SK-N-SH treated with all-trans-retinoic acid at 6 μM for 48 hours (cell line): ENCODE measurements at regions not wholly inside any gene's neighbourhood (a gene's known extent, or its start where the extent isn't known, plus 50 kb on each side); places are given as distances from the start of the nearest gene placed in this dataset.

Experiments
- ARNTL ChIP-seq: fragments of 450-650 bp; formaldehyde crosslinking; IDR thresholded peaks from 2 replicates; pipeline ENCODE4 v1.5.0; 2020; ENCODE audit warnings: low read depth, mild to moderate bottlenecking, moderate library complexity, borderline replicate concordance
- BACH2 ChIP-seq: fragments of 250-450 bp; sonication (Bioruptor Pico); IDR thresholded peaks from 2 replicates; pipeline ENCODE4 v1.9.0; 2021; ENCODE audit warnings: mild to moderate bottlenecking, borderline replicate concordance
- GLIS3 ChIP-seq: fragments of 250-450 bp; sonication (Bioruptor Pico); IDR thresholded peaks from 2 replicates; pipeline ENCODE4 v1.5.0; 2020; ENCODE audit warnings: mild to moderate bottlenecking, moderate library complexity
- PPARA ChIP-seq: fragments of 250-450 bp; sonication (Bioruptor Pico); IDR thresholded peaks from 2 replicates; pipeline ENCODE4 v1.5.0; 2020; ENCODE audit warnings: mild to moderate bottlenecking, borderline replicate concordance
- TOX ChIP-seq: fragments of 250-450 bp; sonication (Bioruptor Pico); IDR thresholded peaks from 2 replicates; pipeline ENCODE4 v1.8.0; 2021; ENCODE audit warnings: mild to moderate bottlenecking, moderate library complexity, borderline replicate concordance
- ZFP3 ChIP-seq: fragments of 250-450 bp; sonication (Bioruptor Pico); IDR thresholded peaks from 2 replicates; pipeline ENCODE4 v1.5.0; 2020; ENCODE audit warnings: mild to moderate bottlenecking, moderate library complexity
- ZFP30 ChIP-seq: fragments of 450-650 bp; formaldehyde crosslinking; IDR thresholded peaks from 2 replicates; pipeline ENCODE4 v1.5.0; 2022; ENCODE audit warnings: mild to moderate bottlenecking, moderate library complexity
- ZNF565 ChIP-seq: fragments of 450-650 bp; formaldehyde crosslinking; conservative IDR thresholded peaks from 2 replicates; pipeline ENCODE4 v1.5.0; 2020; ENCODE audit warnings: low read depth, mild to moderate bottlenecking, moderate library complexity
- TF ChIP-seq, protein P1 (sequence below): fragments of 250-450 bp; sonication (Bioruptor Pico); IDR thresholded peaks from 2 replicates; pipeline ENCODE4 v1.5.0; 2020; ENCODE audit warnings: mild to moderate bottlenecking, moderate library complexity
- TF ChIP-seq, protein P2 (sequence below): fragments of 250-450 bp; sonication (Bioruptor Pico); IDR thresholded peaks from 2 replicates; pipeline ENCODE4 v1.5.1; 2021; ENCODE audit warnings: mild to moderate bottlenecking, moderate library complexity

DNA sequence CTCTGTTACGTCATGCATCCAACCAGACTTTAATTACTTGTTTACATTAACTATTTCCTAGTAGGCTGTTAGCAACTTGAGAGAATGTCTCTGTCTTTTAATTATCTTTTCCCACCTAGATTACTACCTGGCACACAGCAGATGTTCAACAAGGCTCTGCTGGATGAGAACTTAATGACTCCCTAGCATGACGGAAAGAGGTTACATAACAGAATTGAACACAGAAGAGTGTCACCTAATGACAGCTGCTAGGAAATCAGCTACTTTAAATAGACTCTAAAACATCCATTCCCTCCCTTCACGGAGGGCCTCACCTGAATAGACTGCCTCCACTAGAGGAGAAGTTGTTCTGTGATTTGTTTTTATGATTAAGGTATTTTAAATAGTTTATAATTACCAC is 110.8 kb downstream of the TEX29 start:
- TF ChIP-seq PPARA (CRISPR knock-in tag): no peak
- TF ChIP-seq, protein P1, sequence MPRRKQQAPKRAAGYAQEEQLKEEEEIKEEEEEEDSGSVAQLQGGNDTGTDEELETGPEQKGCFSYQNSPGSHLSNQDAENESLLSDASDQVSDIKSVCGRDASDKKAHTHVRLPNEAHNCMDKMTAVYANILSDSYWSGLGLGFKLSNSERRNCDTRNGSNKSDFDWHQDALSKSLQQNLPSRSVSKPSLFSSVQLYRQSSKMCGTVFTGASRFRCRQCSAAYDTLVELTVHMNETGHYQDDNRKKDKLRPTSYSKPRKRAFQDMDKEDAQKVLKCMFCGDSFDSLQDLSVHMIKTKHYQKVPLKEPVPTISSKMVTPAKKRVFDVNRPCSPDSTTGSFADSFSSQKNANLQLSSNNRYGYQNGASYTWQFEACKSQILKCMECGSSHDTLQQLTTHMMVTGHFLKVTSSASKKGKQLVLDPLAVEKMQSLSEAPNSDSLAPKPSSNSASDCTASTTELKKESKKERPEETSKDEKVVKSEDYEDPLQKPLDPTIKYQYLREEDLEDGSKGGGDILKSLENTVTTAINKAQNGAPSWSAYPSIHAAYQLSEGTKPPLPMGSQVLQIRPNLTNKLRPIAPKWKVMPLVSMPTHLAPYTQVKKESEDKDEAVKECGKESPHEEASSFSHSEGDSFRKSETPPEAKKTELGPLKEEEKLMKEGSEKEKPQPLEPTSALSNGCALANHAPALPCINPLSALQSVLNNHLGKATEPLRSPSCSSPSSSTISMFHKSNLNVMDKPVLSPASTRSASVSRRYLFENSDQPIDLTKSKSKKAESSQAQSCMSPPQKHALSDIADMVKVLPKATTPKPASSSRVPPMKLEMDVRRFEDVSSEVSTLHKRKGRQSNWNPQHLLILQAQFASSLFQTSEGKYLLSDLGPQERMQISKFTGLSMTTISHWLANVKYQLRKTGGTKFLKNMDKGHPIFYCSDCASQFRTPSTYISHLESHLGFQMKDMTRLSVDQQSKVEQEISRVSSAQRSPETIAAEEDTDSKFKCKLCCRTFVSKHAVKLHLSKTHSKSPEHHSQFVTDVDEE (CRISPR knock-in tag): no peak
- TF ChIP-seq GLIS3: no peak
- no peak for TF ChIP-seq ZFP3 (CRISPR knock-in tag)
- TF ChIP-seq ZFP30 (CRISPR knock-in tag): no peak
- TF ChIP-seq, protein P2, sequence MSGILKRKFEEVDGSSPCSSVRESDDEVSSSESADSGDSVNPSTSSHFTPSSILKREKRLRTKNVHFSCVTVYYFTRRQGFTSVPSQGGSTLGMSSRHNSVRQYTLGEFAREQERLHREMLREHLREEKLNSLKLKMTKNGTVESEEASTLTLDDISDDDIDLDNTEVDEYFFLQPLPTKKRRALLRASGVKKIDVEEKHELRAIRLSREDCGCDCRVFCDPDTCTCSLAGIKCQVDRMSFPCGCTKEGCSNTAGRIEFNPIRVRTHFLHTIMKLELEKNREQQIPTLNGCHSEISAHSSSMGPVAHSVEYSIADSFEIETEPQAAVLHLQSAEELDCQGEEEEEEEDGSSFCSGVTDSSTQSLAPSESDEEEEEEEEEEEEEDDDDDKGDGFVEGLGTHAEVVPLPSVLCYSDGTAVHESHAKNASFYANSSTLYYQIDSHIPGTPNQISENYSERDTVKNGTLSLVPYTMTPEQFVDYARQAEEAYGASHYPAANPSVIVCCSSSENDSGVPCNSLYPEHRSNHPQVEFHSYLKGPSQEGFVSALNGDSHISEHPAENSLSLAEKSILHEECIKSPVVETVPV (CRISPR knock-in tag): no peak
- no peak for TF ChIP-seq ZNF565 (CRISPR knock-in tag)
- TF ChIP-seq TOX: no peak
- TF ChIP-seq ARNTL (CRISPR knock-in tag): no peak
- TF ChIP-seq BACH2: no peak
